PC-3 (cell line): ENCODE measurements at regions not wholly inside any gene's neighbourhood (a gene's known extent, or its start where the extent isn't known, plus 50 kb on each side); places are given as distances from the start of the nearest gene placed in this dataset.

Experiments used
- ATAC-seq: fragments of 200-7000 bp; cut with Tn5 transposase; 2 replicates; pipeline ENCODE4 v1.9.1; 2020; ENCODE audit warnings: mild to moderate bottlenecking, moderate library complexity
- BruUV-seq: library from RNA; stranded (reverse); fragments of 400-500 nt; replicated peaks from 2 replicates; lab custom pipeline; 2021; lab: Mats Ljungman, UMichigan
- CTCF ChIA-PET: fragments of 300-600 bp; sonication (Branson Sonifier 250); formaldehyde crosslinking; loops from one replicate; lab custom pipeline; 2022; ENCODE audit warnings: antibody characterized with exemption; lab: Charles Lee
- POLR2A ChIA-PET: fragments of 300-600 bp; sonication (Branson Sonifier 250); formaldehyde crosslinking; loops from one replicate; lab custom pipeline; 2022; ENCODE audit warnings: antibody characterized with exemption; ENCODE audit not compliant: unreplicated experiment; lab: Charles Lee
- DNase-seq: peaks from one replicate; pipeline ENCODE4 v3.0.0-alpha.2; 2015
- H2AFZ ChIP-seq: fragments of 300-600 bp; sonication (generic); 2 replicates; pipeline ENCODE4 v1.6.0; 2016; ENCODE audit warnings: antibody characterized with exemption, low read length
- H3F3A ChIP-seq: fragments of 300-600 bp; sonication (generic); one replicate; pipeline ENCODE4 v1.6.0; 2017; ENCODE audit warnings: antibody characterized with exemption, low read length, control low read depth, mild to moderate bottlenecking; ENCODE audit not compliant: unreplicated experiment
- H3K27ac ChIP-seq: fragments of 300-600 bp; sonication (generic); 2 replicates; pipeline ENCODE4 v1.5.1; 2016; ENCODE audit warnings: mild to moderate bottlenecking, low read length
- H3K27me3 ChIP-seq: fragments of 300-600 bp; sonication (generic); 2 replicates; pipeline ENCODE4 v1.6.1; 2016; ENCODE audit warnings: low read length, mixed read lengths
- H3K36me3 ChIP-seq: fragments of 300-600 bp; sonication (generic); 2 replicates; pipeline ENCODE4 v1.6.1; 2016; ENCODE audit warnings: low read depth, mixed run types, low read length, mixed read lengths
- H3K4me1 ChIP-seq: fragments of 300-600 bp; sonication (generic); 2 replicates; pipeline ENCODE4 v1.5.1; 2016; ENCODE audit warnings: low read length; ENCODE audit not compliant: insufficient read depth
- H3K4me2 ChIP-seq: fragments of 300-600 bp; sonication (generic); 2 replicates; pipeline ENCODE4 v1.6.0; 2016; ENCODE audit warnings: low read length
- H3K4me3 ChIP-seq: fragments of 300-600 bp; sonication (generic); 2 replicates; pipeline ENCODE4 v1.5.1; 2016; ENCODE audit warnings: mild to moderate bottlenecking, low read length, mixed read lengths
- H3K79me2 ChIP-seq: fragments of 300-600 bp; sonication (generic); 2 replicates; pipeline ENCODE4 v1.6.1; 2017; ENCODE audit warnings: low read length, mixed read lengths
- H3K9ac ChIP-seq: fragments of 300-600 bp; sonication (generic); 2 replicates; pipeline ENCODE4 v1.6.0; 2016; ENCODE audit warnings: mild to moderate bottlenecking, low read length
- H3K9me2 ChIP-seq: fragments of 300-600 bp; sonication (generic); replicated peaks from 2 replicates; pipeline ENCODE4 v1.6.1; 2016; ENCODE audit warnings: mixed run types, low read length, mixed read lengths
- H3K9me3 ChIP-seq: fragments of 300-600 bp; sonication (generic); 2 replicates; pipeline ENCODE4 v1.6.1; 2016; ENCODE audit warnings: low read length, mixed read lengths
- H4K20me1 ChIP-seq: fragments of 300-600 bp; sonication (generic); 2 replicates; pipeline ENCODE4 v1.6.1; 2016; ENCODE audit warnings: low read length, mixed read lengths
- EZH2 ChIP-seq: fragments of 300-600 bp; sonication (generic); IDR thresholded peaks from one replicate; pipeline ENCODE4 v1.6.1; 2017; ENCODE audit warnings: antibody characterized with exemption, mild to moderate bottlenecking, low read length; ENCODE audit not compliant: unreplicated experiment
- EZH2phosphoT487 ChIP-seq: fragments of 300-600 bp; sonication (generic); IDR thresholded peaks from 2 replicates; pipeline ENCODE4 v1.6.1; 2018; ENCODE audit warnings: mild to moderate bottlenecking, antibody characterized with exemption, low read length, borderline replicate concordance
- intact Hi-C: fragments of 100-400 bp; cut with micrococcal nuclease; formaldehyde crosslinking; loops from 2 replicates; pipeline ENCODE4 v1.9.0; 2023
- TF ChIP-seq, protein P1 (sequence below): fragments of 300-600 bp; sonication (generic); conservative IDR thresholded peaks from 2 replicates; pipeline ENCODE4 v1.5.1; 2017; ENCODE audit warnings: antibody characterized with exemption, low read depth, mild to moderate bottlenecking, low read length

DNA sequence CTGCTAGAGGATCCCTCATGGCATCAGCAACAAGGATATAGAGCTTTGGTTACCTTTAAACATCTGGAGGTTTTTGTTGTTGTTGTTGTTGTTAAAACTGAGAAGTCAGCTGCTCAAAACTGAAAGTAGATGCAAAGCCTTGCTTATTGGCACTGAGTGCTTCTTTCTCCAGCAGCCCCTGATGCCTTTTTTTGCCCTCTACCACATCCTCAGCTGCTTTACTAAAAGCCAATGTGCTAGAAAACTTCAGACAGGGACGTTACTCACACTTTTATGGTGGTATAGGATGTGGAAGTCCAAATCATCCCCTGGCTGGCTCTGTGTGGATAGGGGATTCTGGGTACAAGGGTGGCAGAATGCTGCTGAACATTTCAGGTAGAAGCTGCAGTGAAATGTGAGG, 78.3 kb upstream of the CHST9 start:
- H3K79me2 ChIP-seq = no peaks in the 10 kb centered on the region
- no peaks in the 10 kb centered on the region for H4K20me1 ChIP-seq
- no peak overlapping the region for H3K4me2 ChIP-seq
- ATAC-seq (no peak), DNase-seq (no peak)
- no peak overlapping the region for H3K9ac ChIP-seq
- peaks cover 8% of the 10 kb centered on the region; the same call in 1 of the 2 replicates for H3K27me3 ChIP-seq
- intact Hi-C loops = no loop called here
- no peaks in the 10 kb centered on the region for H3K9me3 ChIP-seq
- TF ChIP-seq EZH2 = no peak
- TF ChIP-seq EZH2phosphoT487 = no peak
- TF ChIP-seq, protein P1, sequence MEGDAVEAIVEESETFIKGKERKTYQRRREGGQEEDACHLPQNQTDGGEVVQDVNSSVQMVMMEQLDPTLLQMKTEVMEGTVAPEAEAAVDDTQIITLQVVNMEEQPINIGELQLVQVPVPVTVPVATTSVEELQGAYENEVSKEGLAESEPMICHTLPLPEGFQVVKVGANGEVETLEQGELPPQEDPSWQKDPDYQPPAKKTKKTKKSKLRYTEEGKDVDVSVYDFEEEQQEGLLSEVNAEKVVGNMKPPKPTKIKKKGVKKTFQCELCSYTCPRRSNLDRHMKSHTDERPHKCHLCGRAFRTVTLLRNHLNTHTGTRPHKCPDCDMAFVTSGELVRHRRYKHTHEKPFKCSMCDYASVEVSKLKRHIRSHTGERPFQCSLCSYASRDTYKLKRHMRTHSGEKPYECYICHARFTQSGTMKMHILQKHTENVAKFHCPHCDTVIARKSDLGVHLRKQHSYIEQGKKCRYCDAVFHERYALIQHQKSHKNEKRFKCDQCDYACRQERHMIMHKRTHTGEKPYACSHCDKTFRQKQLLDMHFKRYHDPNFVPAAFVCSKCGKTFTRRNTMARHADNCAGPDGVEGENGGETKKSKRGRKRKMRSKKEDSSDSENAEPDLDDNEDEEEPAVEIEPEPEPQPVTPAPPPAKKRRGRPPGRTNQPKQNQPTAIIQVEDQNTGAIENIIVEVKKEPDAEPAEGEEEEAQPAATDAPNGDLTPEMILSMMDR = no peak
- ChIA-PET POLR2A (no interaction called here), CTCF (no interaction called here)
- no peaks in the 10 kb centered on the region for H3K4me1 ChIP-seq
- no peak overlapping the region for H3K27ac ChIP-seq
- H3K9me2 ChIP-seq = no peaks in the 10 kb centered on the region; the same call in 1 of the 2 replicates
- no peak overlapping the region for H3K4me3 ChIP-seq
- BruUV-seq = no TSS peak
- H2AFZ ChIP-seq = no peak overlapping the region
- H3F3A ChIP-seq = no peaks in the 10 kb centered on the region
- no peaks in the 10 kb centered on the region for H3K36me3 ChIP-seq

DNA sequence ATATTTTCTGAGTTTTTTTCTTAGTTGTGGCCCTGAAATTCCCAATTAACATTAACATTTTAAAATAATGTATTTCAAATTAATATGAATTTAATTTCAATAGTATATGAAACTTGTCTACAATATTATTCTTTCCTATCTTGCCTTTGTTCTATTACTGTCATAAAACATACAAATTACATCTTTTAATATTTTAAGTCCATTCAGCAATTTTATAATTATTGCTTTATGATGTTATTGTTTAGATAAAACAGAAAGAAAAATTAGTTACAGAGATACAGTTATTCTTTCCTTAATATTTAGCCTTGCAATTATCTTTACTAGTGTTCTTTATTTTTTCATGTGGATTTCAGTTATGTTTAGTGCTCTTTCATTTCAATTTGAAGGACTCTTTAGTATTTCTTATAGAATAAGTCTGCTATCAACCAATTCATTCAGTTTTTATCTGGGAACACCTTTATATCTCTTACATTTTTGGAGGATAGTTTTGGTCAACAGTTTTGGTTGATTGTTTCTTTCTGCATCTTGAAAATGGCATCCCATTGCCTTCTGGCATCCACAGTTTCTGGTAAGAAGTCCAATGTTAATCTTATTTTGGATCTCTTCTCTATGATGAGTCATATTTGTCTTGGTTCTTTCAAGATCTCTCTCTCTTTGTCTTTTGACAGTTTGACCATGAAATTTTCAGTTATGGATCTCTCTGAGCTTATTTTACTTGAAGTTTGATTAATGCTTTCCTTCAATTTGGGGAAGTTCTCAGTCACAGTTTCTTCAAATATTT, 76.9 kb upstream of the CHST9 start:
- BruUV-seq = no TSS peak
- no peak overlapping the region for H3K4me2 ChIP-seq
- no peaks in the 10 kb centered on the region; the same call in 1 of the 2 replicates for H3K9me2 ChIP-seq
- CTCF ChIA-PET = no interaction called here
- no peaks in the 10 kb centered on the region for H3K27me3 ChIP-seq
- H3K36me3 ChIP-seq = no peaks in the 10 kb centered on the region
- intact Hi-C loops = no loop called here
- no peak overlapping the region for H3K4me3 ChIP-seq
- H3F3A ChIP-seq = no peaks in the 10 kb centered on the region
- POLR2A ChIA-PET = no interaction called here
- H2AFZ ChIP-seq = no peak overlapping the region
- no peaks in the 10 kb centered on the region for H3K79me2 ChIP-seq
- no peaks in the 10 kb centered on the region for H3K4me1 ChIP-seq
- DNase-seq (no peak), ATAC-seq (no peak)
- no peak overlapping the region for H3K9ac ChIP-seq
- H3K27ac ChIP-seq = no peak overlapping the region
- no peaks in the 10 kb centered on the region for H3K9me3 ChIP-seq
- no peaks in the 10 kb centered on the region for H4K20me1 ChIP-seq
- TF ChIP-seq EZH2phosphoT487 (no peak), EZH2 (no peak)
- TF ChIP-seq, protein P1 = no peak

DNA sequence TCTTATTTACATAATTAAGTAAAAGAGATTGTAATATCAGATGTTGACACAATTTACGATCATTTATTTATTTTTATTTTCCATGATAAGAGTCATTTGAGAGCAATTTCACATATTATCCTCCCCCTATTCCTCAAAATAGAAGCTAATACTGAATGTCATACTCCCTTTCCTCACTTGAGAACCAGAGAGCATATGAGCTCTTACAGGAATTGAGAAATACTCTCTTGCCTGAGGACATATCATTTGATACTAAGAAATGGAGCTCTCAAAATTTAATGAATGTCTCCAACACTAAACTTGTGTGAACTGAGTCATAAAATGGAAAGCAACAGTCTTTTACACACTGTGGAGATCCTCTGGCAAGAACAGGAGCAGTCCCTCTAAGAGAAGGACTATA, 68.5 kb upstream of the CHST9 start:
- BruUV-seq = no TSS peak

More for the DNA sequence above, 68.5 kb upstream of the CHST9 start:
- CTCF ChIA-PET = no interaction called here
- DNase-seq = no peak
- ATAC-seq = no peak
- Histone ChIP-seq H3K27me3 (peaks cover 9% of the 10 kb centered on the region), H3K4me3 (no peak overlapping the region), H3K9ac (no peak overlapping the region), H3F3A (no peaks in the 10 kb centered on the region), H3K4me1 (no peaks in the 10 kb centered on the region), H3K9me2 (no peaks in the 10 kb centered on the region), H3K4me2 (no peak overlapping the region), H3K36me3 (no peaks in the 10 kb centered on the region), H4K20me1 (no peaks in the 10 kb centered on the region), H3K27ac (no peak overlapping the region), H3K79me2 (no peaks in the 10 kb centered on the region), H2AFZ (no peak overlapping the region), H3K9me3 (no peaks in the 10 kb centered on the region)
- intact Hi-C loops = no loop called here
- TF ChIP-seq, protein P1 = no peak
- no peak for TF ChIP-seq EZH2phosphoT487
- no peak for TF ChIP-seq EZH2
- POLR2A ChIA-PET = no interaction called here
